B cell (primary cell): ENCODE measurements at regions not wholly inside any gene's neighbourhood (a gene's known extent, or its start where the extent isn't known, plus 50 kb on each side); places are given as distances from the start of the nearest gene placed in this dataset.

Source experiments
- EZH2 ChIP-seq: IDR thresholded peaks from 2 replicates; pipeline ENCODE4 v1.6.1; 2012; ENCODE audit warnings: borderline replicate concordance, low read depth, mild to moderate bottlenecking, moderate library complexity, low read length; ENCODE audit not compliant: insufficient read depth, poor library complexity, severe bottlenecking
- TF ChIP-seq, protein P1 (sequence below): fragments of 200-600 bp; IDR thresholded peaks from one replicate; pipeline ENCODE4 v1.8.0; 2022; ENCODE audit warnings: antibody characterized with exemption, mild to moderate bottlenecking

DNA sequence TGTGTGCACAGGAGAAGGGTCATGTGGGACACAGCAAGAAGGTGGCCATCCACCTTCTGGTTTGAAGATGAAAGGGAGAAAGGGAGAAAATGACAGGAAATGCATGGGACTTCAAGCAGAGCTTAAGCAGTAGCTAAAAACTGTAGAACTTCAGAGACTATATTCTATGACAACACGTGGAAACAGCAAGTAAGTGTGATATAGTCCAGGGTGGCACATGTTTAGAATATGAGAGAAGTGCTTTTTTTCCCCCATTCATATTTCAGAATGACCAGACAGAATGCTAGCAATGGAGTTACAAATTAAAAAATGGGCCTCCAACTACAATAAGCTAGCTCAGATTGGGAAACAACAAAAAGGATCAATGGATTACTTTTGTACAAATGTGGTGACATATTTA is 1042.2 kb downstream of the TMEM182 start:
- TF ChIP-seq, protein P1, sequence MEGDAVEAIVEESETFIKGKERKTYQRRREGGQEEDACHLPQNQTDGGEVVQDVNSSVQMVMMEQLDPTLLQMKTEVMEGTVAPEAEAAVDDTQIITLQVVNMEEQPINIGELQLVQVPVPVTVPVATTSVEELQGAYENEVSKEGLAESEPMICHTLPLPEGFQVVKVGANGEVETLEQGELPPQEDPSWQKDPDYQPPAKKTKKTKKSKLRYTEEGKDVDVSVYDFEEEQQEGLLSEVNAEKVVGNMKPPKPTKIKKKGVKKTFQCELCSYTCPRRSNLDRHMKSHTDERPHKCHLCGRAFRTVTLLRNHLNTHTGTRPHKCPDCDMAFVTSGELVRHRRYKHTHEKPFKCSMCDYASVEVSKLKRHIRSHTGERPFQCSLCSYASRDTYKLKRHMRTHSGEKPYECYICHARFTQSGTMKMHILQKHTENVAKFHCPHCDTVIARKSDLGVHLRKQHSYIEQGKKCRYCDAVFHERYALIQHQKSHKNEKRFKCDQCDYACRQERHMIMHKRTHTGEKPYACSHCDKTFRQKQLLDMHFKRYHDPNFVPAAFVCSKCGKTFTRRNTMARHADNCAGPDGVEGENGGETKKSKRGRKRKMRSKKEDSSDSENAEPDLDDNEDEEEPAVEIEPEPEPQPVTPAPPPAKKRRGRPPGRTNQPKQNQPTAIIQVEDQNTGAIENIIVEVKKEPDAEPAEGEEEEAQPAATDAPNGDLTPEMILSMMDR, result no peak
- no peak for TF ChIP-seq EZH2
